Hepatocyte (in vitro differentiated cells): ENCODE measurements at regions not wholly inside any gene's neighbourhood (a gene's known extent, or its start where the extent isn't known, plus 50 kb on each side); places are given as distances from the start of the nearest gene placed in this dataset.

ENCODE experiments used
- DNase-seq: peaks from one replicate; pipeline ENCODE4 v3.0.0-alpha.2; 2016; ENCODE audit warnings: low spot score
- H2AFZ ChIP-seq: fragments of 200-600 bp; sonication (generic); 2 replicates; pipeline ENCODE4 v1.6.0; 2016; ENCODE audit warnings: antibody characterized with exemption, mild to moderate bottlenecking
- H3K27ac ChIP-seq: fragments of 200-600 bp; sonication (generic); 2 replicates; pipeline ENCODE4 v1.5.1; 2016; ENCODE audit warnings: mild to moderate bottlenecking
- H3K27me3 ChIP-seq: fragments of 200-600 bp; sonication (generic); 2 replicates; pipeline ENCODE4 v1.6.1; 2016
- H3K36me3 ChIP-seq: fragments of 200-600 bp; sonication (generic); replicated peaks from 2 replicates; pipeline ENCODE4 v1.5.1; 2016; ENCODE audit warnings: low read depth; ENCODE audit not compliant: insufficient read depth
- H3K4me1 ChIP-seq: fragments of 200-600 bp; sonication (generic); 2 replicates; pipeline ENCODE4 v1.5.1; 2016; ENCODE audit warnings: mild to moderate bottlenecking, moderate library complexity; ENCODE audit not compliant: insufficient read depth
- H3K4me2 ChIP-seq: fragments of 200-600 bp; sonication (generic); 2 replicates; pipeline ENCODE4 v1.6.0; 2016
- H3K4me3 ChIP-seq: fragments of 200-600 bp; sonication (generic); 2 replicates; pipeline ENCODE4 v1.5.1; 2016; ENCODE audit warnings: mild to moderate bottlenecking
- H3K79me2 ChIP-seq: fragments of 200-600 bp; sonication (generic); 2 replicates; pipeline ENCODE4 v1.6.0; 2017; ENCODE audit warnings: mild to moderate bottlenecking
- H3K9me2 ChIP-seq: fragments of 200-600 bp; sonication (generic); replicated peaks from 2 replicates; pipeline ENCODE4 v1.6.0; 2017; ENCODE audit warnings: mild to moderate bottlenecking; ENCODE audit not compliant: insufficient read depth
- H3K9me3 ChIP-seq: fragments of 200-600 bp; sonication (generic); 2 replicates; pipeline ENCODE4 v1.5.1; 2016; ENCODE audit warnings: low read depth, mild to moderate bottlenecking
- H4K20me1 ChIP-seq: fragments of 200-600 bp; sonication (generic); 2 replicates; pipeline ENCODE4 v1.6.0; 2016; ENCODE audit warnings: mild to moderate bottlenecking; ENCODE audit not compliant: insufficient read depth, poor library complexity, severe bottlenecking
- CTCF ChIP-seq: fragments of 200-600 bp; sonication (generic); IDR thresholded peaks from 2 replicates; pipeline ENCODE4 v1.5.1; 2016; ENCODE audit warnings: antibody characterized with exemption, mild to moderate bottlenecking; ENCODE audit not compliant: poor library complexity
- EZH2 ChIP-seq: fragments of 200-600 bp; sonication (generic); IDR thresholded peaks from 2 replicates; pipeline ENCODE4 v1.6.1; 2016; ENCODE audit warnings: antibody characterized with exemption, mild to moderate bottlenecking, borderline replicate concordance
- EZH2phosphoT487 ChIP-seq: fragments of 200-600 bp; sonication (generic); IDR thresholded peaks from one replicate; pipeline ENCODE4 v1.6.1; 2018; ENCODE audit warnings: antibody characterized with exemption, mild to moderate bottlenecking, low read depth, moderate library complexity; ENCODE audit not compliant: unreplicated experiment, severe bottlenecking
- WGBS: methylation state at CpG from one replicate; pipeline ENCODE4 v1.1.6; 2016; ENCODE audit warnings: low lambda C conversion rate; ENCODE audit errors: missing lambda C conversion rate; 5-methylcytosine and 5-hydroxymethylcytosine counted together

- Histone ChIP-seq H3K4me2 (no peak overlapping the region), H3K4me1 (peaks cover under 1% of the 10 kb centered on the region), H3K79me2 (no peaks in the 10 kb centered on the region), H3K27ac (no peak overlapping the region), H3K27me3 (no peaks in the 10 kb centered on the region), H3K9me2 (no peaks in the 10 kb centered on the region), H3K36me3 (no peaks in the 10 kb centered on the region), H3K4me3 (no peak overlapping the region), H2AFZ (no peak overlapping the region), H3K9me3 (no peaks in the 10 kb centered on the region), H4K20me1 (no peaks in the 10 kb centered on the region)
- 74% methylated on average over 6 of the region's 6 CpGs for WGBS
- no peak for DNase-seq
- no peak for TF ChIP-seq CTCF
- TF ChIP-seq EZH2: no peak
- no peak for TF ChIP-seq EZH2phosphoT487
These were observed 205.2 kb downstream of the SP3 start for GRCh38 chr2:173759959-173760358.

- H3K9me3 ChIP-seq: no peaks in the 10 kb centered on the region
- no peaks in the 10 kb centered on the region for H3K36me3 ChIP-seq
- WGBS: 65% methylated on average over 3 of the region's 3 CpGs
- H3K4me2 ChIP-seq: no peak overlapping the region
- H3K9me2 ChIP-seq: no peaks in the 10 kb centered on the region
- H4K20me1 ChIP-seq: no peaks in the 10 kb centered on the region
- H3K4me1 ChIP-seq: no peaks in the 10 kb centered on the region
- H3K27me3 ChIP-seq: no peaks in the 10 kb centered on the region
- TF ChIP-seq CTCF (no peak), EZH2 (no peak), EZH2phosphoT487 (no peak)
- no peak overlapping the region for H3K4me3 ChIP-seq
- no peak for DNase-seq
- no peak overlapping the region for H3K27ac ChIP-seq
- H2AFZ ChIP-seq: no peak overlapping the region
- H3K79me2 ChIP-seq: no peaks in the 10 kb centered on the region
These were observed 204.6 kb downstream of the SP3 start for GRCh38 chr2:173760553-173760952.

- H4K20me1 ChIP-seq: no peaks in the 10 kb centered on the region
- no peak overlapping the region for H2AFZ ChIP-seq
- no peak for DNase-seq
- H3K4me2 ChIP-seq: no peak overlapping the region
- H3K4me1 ChIP-seq: no peaks in the 10 kb centered on the region
- H3K9me2 ChIP-seq: no peaks in the 10 kb centered on the region
- H3K27ac ChIP-seq: no peak overlapping the region
- H3K4me3 ChIP-seq: no peak overlapping the region
- TF ChIP-seq EZH2phosphoT487 (no peak), CTCF (no peak), EZH2 (no peak)
- no peaks in the 10 kb centered on the region for H3K79me2 ChIP-seq
- H3K27me3 ChIP-seq: no peaks in the 10 kb centered on the region
- 84% methylated on average over 8 of the region's 8 CpGs for WGBS
- no peaks in the 10 kb centered on the region for H3K9me3 ChIP-seq
- no peaks in the 10 kb centered on the region for H3K36me3 ChIP-seq
These were observed 203.5 kb downstream of the SP3 start for GRCh38 chr2:173761603-173762119.

DNA sequence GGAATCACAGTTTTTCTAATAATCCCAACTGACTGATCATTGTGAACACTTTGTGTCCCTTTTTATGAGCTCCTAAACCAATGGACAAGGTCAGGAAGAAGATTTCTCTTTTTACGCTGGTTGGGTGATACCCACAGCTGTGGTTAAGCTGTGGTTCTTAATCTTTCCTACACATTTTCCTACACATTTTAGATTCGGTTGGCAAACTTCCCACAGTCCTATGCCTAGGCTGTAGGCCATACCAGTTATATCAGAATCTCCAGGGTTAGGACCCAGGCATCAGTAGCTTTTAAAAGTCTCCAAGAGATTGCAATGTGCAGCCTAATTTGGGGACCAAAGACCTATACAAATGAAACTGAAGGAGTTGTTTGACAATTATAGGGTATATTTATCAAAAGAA lies 203.0 kb downstream of the SP3 start:
- Histone ChIP-seq H3K9me3 (no peaks in the 10 kb centered on the region), H2AFZ (no peak overlapping the region), H3K27me3 (no peaks in the 10 kb centered on the region), H3K4me3 (no peak overlapping the region), H3K4me2 (no peak overlapping the region), H3K79me2 (no peaks in the 10 kb centered on the region), H3K36me3 (no peaks in the 10 kb centered on the region), H3K27ac (no peak overlapping the region), H3K9me2 (no peaks in the 10 kb centered on the region), H3K4me1 (no peaks in the 10 kb centered on the region), H4K20me1 (no peaks in the 10 kb centered on the region)
- 93% methylated on average over 2 of the region's 2 CpGs for WGBS
- TF ChIP-seq CTCF (no peak), EZH2phosphoT487 (no peak), EZH2 (no peak)
- DNase-seq: no peak
